ENCODE measurements at regions not wholly inside any gene's neighbourhood (a gene's known extent, or its start where the extent isn't known, plus 50 kb on each side); places are given as distances from the start of the nearest gene placed in this dataset.

DNA sequence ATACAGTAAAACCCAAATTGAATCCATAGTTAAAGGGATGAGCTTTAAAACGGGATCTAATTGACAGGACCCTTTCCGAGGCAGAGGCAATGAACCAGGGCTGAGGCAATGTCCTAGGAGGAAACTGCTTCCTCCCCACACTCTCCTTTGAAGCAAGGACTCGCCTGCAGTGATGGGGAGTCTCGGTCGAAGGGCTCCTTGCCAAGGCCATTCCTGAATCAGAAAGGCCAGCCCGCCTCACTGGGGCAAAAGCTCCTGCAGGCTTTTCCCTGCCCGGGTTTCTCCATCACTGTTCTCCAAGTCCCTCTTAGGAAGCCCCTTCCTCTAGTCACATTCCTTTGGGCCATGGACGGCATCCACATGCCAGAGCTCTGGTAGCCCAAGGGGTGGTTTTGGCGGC is 132.0 kb downstream of the RBFOX3 start:
- no peak overlapping the region for H3K4me3 ChIP-seq (ENCODE audit: low read depth, low read length)

- H3K4me3 ChIP-seq (ENCODE audit: low read depth, low read length): no peak overlapping the region
Measured at GRCh38 chr17:79478051-79478461, 132.8 kb downstream of the RBFOX3 start.

DNA sequence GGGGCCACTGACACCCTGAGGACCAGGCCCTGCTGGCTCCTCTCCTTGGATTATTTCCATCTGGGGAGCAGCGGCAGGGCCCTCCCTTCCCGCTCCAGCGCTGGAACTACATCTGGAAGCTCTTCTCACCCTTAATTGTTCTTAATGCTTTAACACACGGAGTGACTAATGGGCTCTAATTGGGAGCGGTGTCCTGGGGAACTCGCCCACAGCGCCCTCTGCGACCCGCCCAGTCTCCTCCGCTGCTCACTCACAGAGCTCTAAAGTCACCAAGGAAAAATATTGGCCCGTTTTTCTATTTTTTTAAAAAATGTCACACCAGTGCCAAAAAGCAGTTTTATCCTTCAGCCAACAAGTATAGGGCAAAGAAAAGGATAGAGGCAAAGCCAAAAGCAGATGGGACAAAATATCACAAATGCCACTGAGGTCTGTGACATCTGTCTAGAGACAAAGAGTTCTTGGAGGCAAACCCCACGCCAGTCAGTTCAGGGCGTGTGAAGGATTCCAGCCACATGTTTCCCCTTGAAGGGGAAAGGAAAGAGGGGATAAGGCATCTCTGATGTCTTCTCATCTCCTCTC is 134.7 kb downstream of the RBFOX3 start:
- no peak overlapping the region for H3K4me3 ChIP-seq (ENCODE audit: low read depth, low read length)

GRCh38 chr17:79473876-79474440 is 136.9 kb downstream of the RBFOX3 start:
- no peak overlapping the region for H3K4me3 ChIP-seq (ENCODE audit: low read depth, low read length)

GRCh38 chr17:79473111-79473875 is 137.6 kb downstream of the RBFOX3 start:
- no peak overlapping the region for H3K4me3 ChIP-seq (ENCODE audit: low read depth, low read length)

DNA sequence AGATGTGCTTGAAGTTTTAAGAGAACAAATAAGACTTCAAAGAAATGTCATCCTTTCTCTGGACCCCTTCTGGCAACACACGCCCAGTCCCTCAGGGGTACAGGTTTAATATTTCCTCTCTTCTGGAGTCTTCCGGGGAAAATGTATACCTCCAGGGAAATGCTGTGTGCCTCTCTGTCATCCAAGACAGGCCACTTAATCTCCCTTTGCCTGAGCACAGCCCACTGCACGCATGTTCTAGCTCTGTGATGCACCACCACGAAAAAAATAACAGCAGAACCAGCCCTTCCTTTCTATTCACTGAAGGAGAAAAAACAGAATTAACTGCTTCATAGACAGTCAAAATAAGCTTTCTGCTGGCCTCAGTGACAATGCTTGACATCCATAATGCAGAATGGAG is 140.1 kb downstream of the RBFOX3 start:
- H3K4me3 ChIP-seq (ENCODE audit: low read depth, low read length): no peak overlapping the region

GRCh38 chr17:79469646-79470045 is 141.2 kb downstream of the RBFOX3 start:
- no peak overlapping the region for H3K4me3 ChIP-seq (ENCODE audit: low read depth, low read length)

DNA sequence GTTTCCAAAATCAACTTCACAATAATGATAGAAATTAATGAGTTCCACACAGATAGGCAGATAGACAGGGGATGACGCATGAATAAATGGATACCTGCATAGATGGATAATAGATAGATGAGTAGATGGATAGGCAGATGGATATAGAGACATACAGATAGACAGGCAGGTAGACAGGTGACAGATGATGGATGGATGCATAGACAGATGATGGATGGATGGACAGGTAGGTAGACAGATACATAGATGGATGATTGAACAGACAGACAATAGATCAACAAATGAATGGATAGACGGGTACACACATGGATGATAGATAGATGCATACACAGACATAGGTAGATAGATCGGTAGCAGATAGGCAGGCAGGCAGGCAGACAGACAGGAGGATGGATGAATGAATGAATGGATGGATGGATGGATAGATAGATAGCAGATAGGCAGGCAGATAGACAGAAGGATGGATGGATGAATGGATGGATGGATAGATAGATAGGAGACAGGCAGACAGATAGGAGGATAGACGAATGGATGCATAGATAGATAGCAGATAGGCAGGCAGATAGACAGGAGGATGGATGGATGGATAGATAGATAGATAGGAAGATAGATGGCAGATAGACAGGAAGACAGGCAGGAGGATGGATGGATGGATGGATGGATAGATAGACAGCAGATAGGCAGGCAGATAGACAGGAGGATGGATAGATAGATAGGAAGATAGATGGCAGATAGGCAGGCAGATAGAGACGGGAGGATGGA is 142.5 kb downstream of the RBFOX3 start:
- H3K4me3 ChIP-seq (ENCODE audit: low read depth, low read length): no peak overlapping the region

- H3K4me3 ChIP-seq (ENCODE audit: low read depth, low read length): no peak overlapping the region
Measured at GRCh38 chr17:79466562-79467350, 144.1 kb downstream of the RBFOX3 start.

DNA sequence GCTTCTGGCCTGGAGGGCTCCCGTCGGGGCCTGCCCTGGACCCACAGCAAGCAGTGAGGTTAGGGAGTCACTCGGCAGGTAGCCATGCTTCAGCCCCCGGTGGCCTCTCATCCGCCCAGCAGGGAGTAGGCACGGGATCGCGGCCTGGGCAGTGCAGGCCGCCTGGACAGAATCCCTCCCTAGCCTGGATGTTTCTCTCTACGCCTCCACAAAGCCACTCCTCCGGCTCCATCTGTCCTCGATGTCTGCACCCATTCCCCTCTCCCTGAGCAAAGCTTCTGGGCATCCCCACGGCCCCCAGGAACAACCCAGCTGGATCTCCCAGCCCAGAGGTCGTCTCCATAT is 145.2 kb downstream of the RBFOX3 start:
- no peak overlapping the region for H3K4me3 ChIP-seq (ENCODE audit: low read depth, low read length)

DNA sequence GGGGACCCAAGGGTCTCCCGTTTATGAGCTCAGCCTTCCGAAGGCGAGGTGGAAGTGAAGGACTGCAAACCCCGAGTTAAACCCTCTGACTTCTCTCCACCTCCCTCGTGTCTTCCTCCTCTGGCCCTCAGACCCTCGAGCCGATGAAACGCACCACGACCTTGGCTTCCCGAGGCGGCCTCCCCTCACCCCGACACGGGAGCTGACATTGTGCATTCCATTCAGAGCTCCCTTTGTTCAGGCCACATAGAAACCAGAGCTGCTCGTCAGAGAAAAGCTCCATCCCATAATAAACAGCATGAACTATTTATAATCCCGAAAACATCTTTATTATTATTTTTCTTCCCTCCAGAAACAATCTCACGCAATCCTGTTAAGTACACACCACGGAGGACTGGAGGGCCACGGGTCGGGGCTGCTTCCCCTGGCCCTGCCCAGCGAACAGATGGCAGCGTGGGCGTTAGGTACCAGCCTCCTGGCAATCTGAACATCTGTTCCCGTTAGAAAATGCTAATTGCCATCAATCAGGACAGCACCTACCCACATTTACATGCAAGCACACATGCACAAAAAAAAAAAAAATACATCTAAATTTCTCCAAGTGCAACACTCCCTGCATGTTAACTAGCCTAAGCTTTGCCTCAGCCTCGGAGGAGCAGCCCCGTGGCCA is 145.7 kb downstream of the RBFOX3 start:
- no peak overlapping the region for H3K4me3 ChIP-seq (ENCODE audit: low read depth, low read length)

GRCh38 chr17:79464318-79465010 is 146.4 kb downstream of the RBFOX3 start:
- no peak overlapping the region for H3K4me3 ChIP-seq (ENCODE audit: low read depth, low read length)

- H3K4me3 ChIP-seq (ENCODE audit: low read depth, low read length): no peak overlapping the region
Measured at GRCh38 chr17:79463421-79464317, 147.2 kb downstream of the RBFOX3 start.

- no peak overlapping the region for H3K4me3 ChIP-seq (ENCODE audit: low read depth, low read length)
Measured at GRCh38 chr17:79461041-79461440, 149.8 kb downstream of the RBFOX3 start.

- H3K4me3 ChIP-seq (ENCODE audit: low read depth, low read length): no peak overlapping the region
Measured at GRCh38 chr17:79459846-79460245, 151.0 kb downstream of the RBFOX3 start.

DNA sequence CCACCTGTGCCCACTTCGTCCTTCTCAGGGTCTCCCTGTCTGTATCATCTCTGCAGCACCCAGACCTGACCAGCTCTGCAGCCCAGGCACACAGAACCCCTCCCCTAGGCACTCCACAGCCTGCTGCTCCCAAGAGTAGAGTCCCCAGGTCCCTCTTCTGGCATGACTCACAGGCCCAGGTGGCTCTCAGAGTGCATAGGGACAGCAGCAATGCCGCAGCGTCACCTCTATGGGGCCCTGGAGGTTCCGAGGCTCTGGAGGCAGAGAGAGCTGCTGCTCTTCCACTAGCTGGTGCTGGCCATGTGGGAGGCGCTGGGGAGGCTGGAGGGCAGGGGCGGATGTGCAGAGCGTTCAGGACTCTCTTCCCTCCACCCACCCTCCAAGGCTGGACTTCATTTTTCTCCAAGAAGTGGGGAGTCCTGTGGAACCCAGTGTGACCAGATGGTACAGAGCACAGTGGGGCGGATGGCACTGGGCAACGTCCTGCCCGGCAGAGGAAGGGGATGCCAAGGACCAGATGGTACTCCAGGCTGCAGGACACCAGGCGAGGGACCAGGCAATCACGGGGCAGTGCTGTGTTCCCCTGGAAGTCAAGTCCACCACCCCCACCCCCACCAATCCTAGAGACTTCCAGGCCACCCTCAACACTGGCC is 151.7 kb downstream of the RBFOX3 start:
- H3K4me3 ChIP-seq (ENCODE audit: low read depth, low read length): no peak overlapping the region

GRCh38 chr17:79458356-79458755 is 152.5 kb downstream of the RBFOX3 start:
- no peak overlapping the region for H3K4me3 ChIP-seq (ENCODE audit: low read depth, low read length)

DNA sequence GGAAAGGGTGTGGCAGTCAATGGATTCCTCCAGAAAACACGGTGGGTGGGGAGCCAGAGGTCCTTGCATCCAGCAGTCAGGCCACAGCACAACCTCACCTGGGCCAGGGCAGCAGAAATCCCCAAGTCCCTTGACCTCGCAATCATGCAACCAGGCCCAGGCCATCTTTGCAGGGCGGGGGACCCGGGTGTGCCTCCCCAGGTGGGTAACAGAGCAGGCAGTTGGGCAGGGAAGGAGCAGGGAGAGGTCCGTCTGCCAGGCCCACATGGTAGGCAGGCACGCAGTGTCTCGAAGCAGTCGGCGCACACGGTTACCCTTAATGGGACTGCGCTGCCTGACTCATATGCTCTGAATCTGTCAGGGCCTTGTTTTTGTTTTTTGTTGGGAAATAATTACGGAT is 153.0 kb downstream of the RBFOX3 start:
- no peak overlapping the region for H3K4me3 ChIP-seq (ENCODE audit: low read depth, low read length)
